DND-41 (cell line): ENCODE measurements at regions not wholly inside any gene's neighbourhood (a gene's known extent, or its start where the extent isn't known, plus 50 kb on each side); places are given as distances from the start of the nearest gene placed in this dataset.

ENCODE experiments used
- ATAC-seq: fragments of 200-7000 bp; cut with Tn5 transposase; 3 replicates; pipeline ENCODE4 v1.9.1; 2021; ENCODE audit warnings: low read depth; ENCODE audit not compliant: insufficient read depth
- DNase-seq: peaks from one replicate; pipeline ENCODE4 v3.0.0-alpha.2; 2020
- H2AFZ ChIP-seq: 2 replicates; pipeline ENCODE4 v1.6.0; 2012; ENCODE audit warnings: low read depth, low read length
- H3K27ac ChIP-seq: 2 replicates; pipeline ENCODE4 v1.5.1; 2012; ENCODE audit warnings: low read length, inconsistent platforms
- H3K27me3 ChIP-seq: fragments of 200-600 bp; sonication (generic); 2 replicates; pipeline ENCODE4 v1.6.0; 2012; ENCODE audit warnings: low read length, mild to moderate bottlenecking, inconsistent platforms; ENCODE audit not compliant: insufficient read depth, poor library complexity
- H3K36me3 ChIP-seq: 2 replicates; pipeline ENCODE4 v1.5.1; 2012; ENCODE audit warnings: low read length, inconsistent platforms; ENCODE audit not compliant: insufficient read depth
- H3K4me1 ChIP-seq: 2 replicates; pipeline ENCODE4 v1.5.1; 2012; ENCODE audit warnings: mild to moderate bottlenecking, low read length; ENCODE audit not compliant: insufficient read depth
- H3K4me2 ChIP-seq: 2 replicates; pipeline ENCODE4 v1.6.0; 2012; ENCODE audit warnings: mild to moderate bottlenecking, moderate library complexity, low read length, inconsistent platforms; ENCODE audit not compliant: insufficient read depth
- H3K4me3 ChIP-seq, 2 experiments: fragments of 200-600 bp in 1 of 2; shearing (Covaris generic) in 1 of 2; 2 replicates each; pipeline ENCODE4 v1.5.1; 2012 to 2016; ENCODE audit warnings: inconsistent platforms in 2 of 2, low read length in 2 of 2, mild to moderate bottlenecking in 2 of 2, low read depth in 1 of 2, moderate library complexity in 1 of 2
- H3K79me2 ChIP-seq: 2 replicates; pipeline ENCODE4 v1.6.0; 2012; ENCODE audit warnings: low read length, inconsistent platforms; ENCODE audit not compliant: insufficient read depth
- H3K9ac ChIP-seq: 2 replicates; pipeline ENCODE4 v1.6.0; 2012; ENCODE audit warnings: low read depth, mild to moderate bottlenecking, inconsistent platforms, low read length, moderate library complexity
- H3K9me3 ChIP-seq: 2 replicates; pipeline ENCODE4 v1.5.1; 2012; ENCODE audit warnings: low read length, moderate library complexity, mild to moderate bottlenecking, inconsistent platforms; ENCODE audit not compliant: insufficient read depth, severe bottlenecking
- H4K20me1 ChIP-seq: 2 replicates; pipeline ENCODE4 v1.6.0; 2012; ENCODE audit warnings: low read length; ENCODE audit not compliant: insufficient read depth
- EZH2 ChIP-seq: IDR thresholded peaks from 3 replicates; pipeline ENCODE4 v1.6.1; 2012; ENCODE audit warnings: borderline replicate concordance, low read depth, mild to moderate bottlenecking, moderate library complexity, low read length, inconsistent platforms; ENCODE audit not compliant: severe bottlenecking
- TF ChIP-seq, protein P1 (sequence below): IDR thresholded peaks from 2 replicates; pipeline ENCODE4 v1.5.1; 2012; ENCODE audit warnings: borderline replicate concordance, low read length, moderate library complexity, mild to moderate bottlenecking; ENCODE audit not compliant: poor library complexity, severe bottlenecking; ENCODE audit errors: extremely low read depth

DNA sequence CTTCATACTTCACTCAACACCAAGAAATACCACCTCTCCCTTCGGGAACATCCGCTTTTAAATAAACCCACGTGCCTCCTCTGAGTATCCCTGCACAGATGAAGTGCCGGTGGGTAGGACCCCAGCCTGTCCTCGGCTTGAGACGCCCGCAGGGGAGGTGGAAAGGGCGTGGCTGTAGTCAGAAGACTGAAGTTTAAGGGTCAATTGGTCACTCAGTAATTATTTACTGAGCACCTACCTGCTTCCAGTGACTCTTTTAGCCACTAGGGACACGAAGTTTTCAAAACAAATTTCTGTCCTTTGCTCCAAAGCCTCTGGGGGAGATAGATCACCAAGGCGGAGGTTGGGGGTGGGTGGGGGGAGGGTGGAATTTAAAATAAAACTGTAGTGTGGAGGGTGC lies 309.4 kb downstream of the VRK1 start:
- Histone ChIP-seq H3K4me2 (peak overlapping the region; percentile 40), H3K9ac (peak overlapping the region; percentile 44), H2AFZ (peak overlapping the region; percentile 24; the same call in 1 of the 2 replicates)

DNA sequence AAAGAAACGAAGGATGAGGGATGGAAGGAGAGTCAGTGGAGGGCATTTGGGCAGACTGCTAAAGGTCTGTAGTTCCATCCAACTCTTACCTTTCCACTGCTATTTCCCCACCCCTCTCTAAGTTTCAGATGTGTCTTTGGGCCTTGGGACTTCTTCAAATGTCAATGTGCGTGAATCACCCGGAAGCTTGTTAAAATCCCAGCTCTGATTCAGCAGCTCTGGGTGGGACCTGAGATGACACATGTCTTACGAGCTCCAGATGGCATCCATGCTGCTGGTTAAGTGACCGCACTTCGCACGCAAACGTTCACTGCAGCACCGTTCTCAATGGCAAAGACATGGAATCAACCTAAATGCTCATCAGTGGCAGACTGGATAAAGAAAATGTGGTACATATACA lies 309.9 kb downstream of the VRK1 start:
- no peak overlapping the region for H3K4me3 ChIP-seq
- H3K36me3 ChIP-seq: 0 out of 2 replicates have a peak, but pooled peaks cover 3% of the 10 kb centered on the region
- no peaks in the 10 kb centered on the region for H3K79me2 ChIP-seq
- 0 out of 2 replicates have a peak overlapping the region, but pooled peaks have one; percentile 40 for H3K4me2 ChIP-seq
- no peak for TF ChIP-seq EZH2
- TF ChIP-seq, protein P1, sequence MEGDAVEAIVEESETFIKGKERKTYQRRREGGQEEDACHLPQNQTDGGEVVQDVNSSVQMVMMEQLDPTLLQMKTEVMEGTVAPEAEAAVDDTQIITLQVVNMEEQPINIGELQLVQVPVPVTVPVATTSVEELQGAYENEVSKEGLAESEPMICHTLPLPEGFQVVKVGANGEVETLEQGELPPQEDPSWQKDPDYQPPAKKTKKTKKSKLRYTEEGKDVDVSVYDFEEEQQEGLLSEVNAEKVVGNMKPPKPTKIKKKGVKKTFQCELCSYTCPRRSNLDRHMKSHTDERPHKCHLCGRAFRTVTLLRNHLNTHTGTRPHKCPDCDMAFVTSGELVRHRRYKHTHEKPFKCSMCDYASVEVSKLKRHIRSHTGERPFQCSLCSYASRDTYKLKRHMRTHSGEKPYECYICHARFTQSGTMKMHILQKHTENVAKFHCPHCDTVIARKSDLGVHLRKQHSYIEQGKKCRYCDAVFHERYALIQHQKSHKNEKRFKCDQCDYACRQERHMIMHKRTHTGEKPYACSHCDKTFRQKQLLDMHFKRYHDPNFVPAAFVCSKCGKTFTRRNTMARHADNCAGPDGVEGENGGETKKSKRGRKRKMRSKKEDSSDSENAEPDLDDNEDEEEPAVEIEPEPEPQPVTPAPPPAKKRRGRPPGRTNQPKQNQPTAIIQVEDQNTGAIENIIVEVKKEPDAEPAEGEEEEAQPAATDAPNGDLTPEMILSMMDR: no peak
- H2AFZ ChIP-seq: no peak overlapping the region
- H3K9ac ChIP-seq: no peak overlapping the region
- DNase-seq (no peak), ATAC-seq (no peak)
- peak overlapping the region; percentile 86 for H3K27ac ChIP-seq
- peaks cover 30% of the 10 kb centered on the region for H3K4me1 ChIP-seq
- H3K9me3 ChIP-seq: peaks cover 7% of the 10 kb centered on the region
- H4K20me1 ChIP-seq: no peaks in the 10 kb centered on the region
- H3K27me3 ChIP-seq: no peaks in the 10 kb centered on the region

More for the DNA sequence above, 309.4 kb downstream of the VRK1 start:
- peak overlapping the region; percentile 86 for H3K27ac ChIP-seq
- ATAC-seq (no peak), DNase-seq (no peak)
- peak overlapping the region in 1 of 2 experiments; percentile 6; a peak in 1 of 4 replicates for H3K4me3 ChIP-seq
- H4K20me1 ChIP-seq: no peaks in the 10 kb centered on the region
- H3K79me2 ChIP-seq: no peaks in the 10 kb centered on the region
- peaks cover 7% of the 10 kb centered on the region for H3K9me3 ChIP-seq
- TF ChIP-seq EZH2: no peak
- TF ChIP-seq, protein P1: no peak
- H3K4me1 ChIP-seq: peaks cover 26% of the 10 kb centered on the region
- H3K36me3 ChIP-seq: 0 out of 2 replicates have a peak, but pooled peaks cover 3% of the 10 kb centered on the region
- H3K27me3 ChIP-seq: no peaks in the 10 kb centered on the region

DNA sequence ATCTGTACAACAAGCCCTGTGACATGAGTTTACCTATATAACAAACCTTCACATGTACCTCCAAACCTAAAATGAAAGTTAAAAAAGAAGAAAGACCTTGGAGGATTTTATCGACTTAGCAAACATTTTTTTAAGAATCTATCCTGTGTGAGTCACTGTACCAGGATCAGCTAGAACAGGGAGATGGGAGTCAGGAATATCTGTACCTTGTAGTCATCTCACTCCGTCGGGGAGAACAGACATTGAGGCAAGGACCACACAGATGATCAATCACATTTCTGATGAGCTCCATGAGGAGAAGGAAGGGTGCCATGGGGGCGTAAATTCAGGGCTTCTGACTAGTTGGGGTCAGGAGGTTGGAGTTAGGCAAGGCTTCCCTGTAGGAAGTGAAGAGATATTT lies 310.6 kb downstream of the VRK1 start:
- peak overlapping the region; percentile 38; the same call in 1 of the 2 replicates for H3K27ac ChIP-seq
- no peak overlapping the region for H3K4me2 ChIP-seq
- no peak overlapping the region for H3K4me3 ChIP-seq
- no peak for ATAC-seq
- H3K9ac ChIP-seq: no peak overlapping the region
- DNase-seq: no peak
- H4K20me1 ChIP-seq: no peaks in the 10 kb centered on the region
- H3K4me1 ChIP-seq: peaks cover 33% of the 10 kb centered on the region
- H3K79me2 ChIP-seq: no peaks in the 10 kb centered on the region
- H3K36me3 ChIP-seq: 0 out of 2 replicates have a peak, but pooled peaks cover 3% of the 10 kb centered on the region
- no peak overlapping the region for H2AFZ ChIP-seq
- TF ChIP-seq EZH2: no peak
- TF ChIP-seq, protein P1: no peak
- H3K27me3 ChIP-seq: no peaks in the 10 kb centered on the region
- H3K9me3 ChIP-seq: peaks cover 7% of the 10 kb centered on the region

DNA sequence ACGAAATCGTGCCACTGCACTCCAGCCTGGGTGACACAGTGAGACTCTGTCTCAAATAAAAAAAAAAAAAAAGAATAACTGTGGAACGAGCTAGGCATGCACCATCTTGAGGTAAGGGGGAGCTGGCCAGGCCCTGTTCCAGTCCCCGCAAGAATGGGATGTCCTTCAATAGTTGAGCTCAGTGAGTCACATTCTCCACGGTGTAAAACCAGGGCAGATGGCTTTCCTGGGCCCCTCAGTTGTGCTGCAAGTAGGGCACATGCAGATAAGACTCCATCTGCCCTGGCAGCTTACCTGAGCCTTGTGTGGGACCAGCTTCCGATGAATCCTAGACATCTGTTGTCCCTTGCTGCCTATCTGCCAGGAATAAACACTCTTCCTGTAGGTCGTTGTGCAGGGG lies 312.1 kb downstream of the VRK1 start:
- H3K36me3 ChIP-seq: 0 out of 2 replicates have a peak, but pooled peaks cover 3% of the 10 kb centered on the region
- DNase-seq: no peak

More for the DNA sequence above, 312.1 kb downstream of the VRK1 start:
- H3K9ac ChIP-seq: no peak overlapping the region
- ATAC-seq: no peak
- H3K27me3 ChIP-seq: no peaks in the 10 kb centered on the region
- H3K4me2 ChIP-seq: no peak overlapping the region
- no peaks in the 10 kb centered on the region for H3K79me2 ChIP-seq
- H3K4me3 ChIP-seq: no peak overlapping the region
- H2AFZ ChIP-seq: no peak overlapping the region
- peaks cover 7% of the 10 kb centered on the region for H3K9me3 ChIP-seq
- no peaks in the 10 kb centered on the region for H4K20me1 ChIP-seq
- 0 out of 2 replicates have a peak overlapping the region, but pooled peaks have one; percentile 20 for H3K27ac ChIP-seq
- TF ChIP-seq EZH2: no peak
- TF ChIP-seq, protein P1: no peak
- peaks cover 33% of the 10 kb centered on the region for H3K4me1 ChIP-seq
